ENCODE measurements at regions not wholly inside any gene's neighbourhood (a gene's known extent, or its start where the extent isn't known, plus 50 kb on each side); places are given as distances from the start of the nearest gene placed in this dataset.

DNA sequence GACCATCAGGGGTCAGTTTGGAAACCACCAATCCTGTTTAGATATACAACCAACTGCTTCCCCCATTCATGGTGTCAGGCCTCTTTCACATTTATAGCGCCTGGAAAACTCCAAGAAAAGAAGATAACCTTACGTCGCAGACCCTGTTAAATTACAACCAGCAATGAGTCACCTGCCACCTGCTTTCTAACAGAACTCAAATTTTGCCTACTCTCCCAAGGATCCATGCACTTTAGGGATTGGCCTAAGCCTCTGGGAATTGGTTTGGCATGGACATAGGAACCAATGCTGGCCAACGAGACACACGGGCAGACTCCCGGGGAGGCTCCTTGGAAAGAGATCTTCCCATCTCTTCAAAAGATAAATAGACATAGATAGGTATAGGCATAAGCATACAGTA lies 87.0 kb downstream of the FEM1C start:
- TF ChIP-seq, protein P1, sequence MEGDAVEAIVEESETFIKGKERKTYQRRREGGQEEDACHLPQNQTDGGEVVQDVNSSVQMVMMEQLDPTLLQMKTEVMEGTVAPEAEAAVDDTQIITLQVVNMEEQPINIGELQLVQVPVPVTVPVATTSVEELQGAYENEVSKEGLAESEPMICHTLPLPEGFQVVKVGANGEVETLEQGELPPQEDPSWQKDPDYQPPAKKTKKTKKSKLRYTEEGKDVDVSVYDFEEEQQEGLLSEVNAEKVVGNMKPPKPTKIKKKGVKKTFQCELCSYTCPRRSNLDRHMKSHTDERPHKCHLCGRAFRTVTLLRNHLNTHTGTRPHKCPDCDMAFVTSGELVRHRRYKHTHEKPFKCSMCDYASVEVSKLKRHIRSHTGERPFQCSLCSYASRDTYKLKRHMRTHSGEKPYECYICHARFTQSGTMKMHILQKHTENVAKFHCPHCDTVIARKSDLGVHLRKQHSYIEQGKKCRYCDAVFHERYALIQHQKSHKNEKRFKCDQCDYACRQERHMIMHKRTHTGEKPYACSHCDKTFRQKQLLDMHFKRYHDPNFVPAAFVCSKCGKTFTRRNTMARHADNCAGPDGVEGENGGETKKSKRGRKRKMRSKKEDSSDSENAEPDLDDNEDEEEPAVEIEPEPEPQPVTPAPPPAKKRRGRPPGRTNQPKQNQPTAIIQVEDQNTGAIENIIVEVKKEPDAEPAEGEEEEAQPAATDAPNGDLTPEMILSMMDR (IDR thresholded peaks at IDR 0.05; ENCODE audit: poor library complexity): no peak
- no peak for TF ChIP-seq EZH2 (IDR thresholded peaks at IDR 0.05; ENCODE audit: borderline replicate concordance)

Measured in hepatocyte (in vitro differentiated cells).